ENCODE measurements at regions not wholly inside any gene's neighbourhood (a gene's known extent, or its start where the extent isn't known, plus 50 kb on each side); places are given as distances from the start of the nearest gene placed in this dataset.

DNA sequence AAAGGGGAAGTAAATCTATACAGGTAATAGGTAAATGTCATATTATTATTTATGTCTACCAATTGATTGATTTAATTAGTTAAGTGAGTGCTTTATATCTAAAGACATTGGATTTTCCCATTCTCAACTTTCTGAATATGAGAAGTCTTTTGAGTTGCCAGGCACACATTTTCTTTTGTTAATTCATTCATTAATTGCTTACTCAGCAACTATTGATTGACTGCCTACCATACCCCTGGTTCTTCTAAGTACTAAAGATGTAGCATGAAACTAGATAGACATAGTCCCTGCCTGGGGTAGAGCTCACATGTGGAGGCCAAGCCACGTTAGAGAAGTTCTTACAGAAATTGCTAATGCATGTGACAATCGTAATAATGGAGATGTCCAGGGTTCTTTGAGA lies 253.1 kb upstream of the LYZL1 start:
- DNase-seq = no peak

- DNase-seq = no peak
Observed at GRCh38 chr10:29037348-29038113, 251.3 kb upstream of the LYZL1 start.

GRCh38 chr10:29039091-29039490 lies 249.8 kb upstream of the LYZL1 start:
- DNase-seq = no peak

DNA sequence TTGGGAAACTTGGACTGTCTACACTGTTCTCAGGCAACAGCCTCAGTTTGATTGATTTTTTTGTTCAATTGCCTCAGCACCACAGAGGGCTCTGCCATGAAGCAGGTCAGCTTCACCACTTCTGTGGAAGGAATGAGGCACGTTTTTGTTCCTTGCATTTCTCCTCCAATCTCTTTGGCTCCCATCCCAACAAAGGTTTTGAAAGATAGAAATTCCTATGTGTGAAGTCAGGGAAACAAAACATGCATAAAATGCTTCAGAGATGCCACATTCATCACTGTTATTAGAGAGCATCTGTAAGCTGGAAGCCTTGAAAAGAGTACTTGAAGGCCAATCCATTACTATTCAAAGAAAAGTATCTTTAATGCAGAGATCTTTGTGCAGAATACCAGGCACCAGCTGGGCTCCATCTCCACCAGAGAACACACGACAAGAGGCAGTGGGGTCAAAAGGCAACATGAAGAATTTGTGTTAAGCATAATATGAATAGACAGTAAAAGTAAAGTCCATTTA lies 249.1 kb upstream of the LYZL1 start:
- DNase-seq = no peak

DNA sequence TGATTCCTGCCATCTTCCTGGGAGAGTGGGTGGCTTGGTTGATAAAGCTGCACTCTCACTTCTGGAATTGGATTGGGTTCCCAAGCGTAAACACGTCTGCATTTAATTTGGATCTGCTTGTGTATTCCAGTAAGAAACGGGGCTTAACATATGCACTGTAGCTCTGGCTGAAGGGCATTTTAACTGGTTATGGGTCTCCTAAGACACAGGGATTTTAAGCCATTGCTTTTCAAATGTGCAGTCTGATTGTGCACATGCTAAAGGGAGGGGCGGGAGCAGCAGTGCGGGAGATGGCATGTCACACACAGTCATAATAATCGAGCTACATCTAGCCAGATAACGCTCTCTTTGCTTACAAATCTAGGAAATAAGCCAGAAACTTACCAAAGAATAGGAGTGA lies 247.3 kb upstream of the LYZL1 start:
- no peak for DNase-seq

- no peak for DNase-seq
Observed at GRCh38 chr10:29048506-29048905, 240.4 kb upstream of the LYZL1 start.

DNA sequence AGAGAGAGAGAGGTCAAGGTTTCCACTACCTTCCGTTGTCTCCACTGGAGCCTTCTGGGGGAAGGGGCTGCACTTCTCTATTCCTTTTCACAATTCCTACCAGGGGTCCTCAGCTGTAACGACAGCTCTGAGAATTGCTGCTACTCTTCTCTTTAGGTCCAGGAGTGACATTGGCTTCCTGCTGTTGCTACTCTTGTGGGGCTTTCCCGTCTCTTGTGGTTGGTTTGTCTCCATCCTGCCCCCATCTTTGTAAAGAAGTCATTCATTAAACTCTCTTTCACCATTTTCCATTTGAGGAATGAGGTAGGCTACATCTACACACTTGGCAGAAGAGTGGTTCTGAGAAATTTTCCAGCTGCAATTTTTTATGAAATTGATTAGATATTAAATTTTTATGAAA lies 238.8 kb upstream of the LYZL1 start:
- DNase-seq = no peak

DNA sequence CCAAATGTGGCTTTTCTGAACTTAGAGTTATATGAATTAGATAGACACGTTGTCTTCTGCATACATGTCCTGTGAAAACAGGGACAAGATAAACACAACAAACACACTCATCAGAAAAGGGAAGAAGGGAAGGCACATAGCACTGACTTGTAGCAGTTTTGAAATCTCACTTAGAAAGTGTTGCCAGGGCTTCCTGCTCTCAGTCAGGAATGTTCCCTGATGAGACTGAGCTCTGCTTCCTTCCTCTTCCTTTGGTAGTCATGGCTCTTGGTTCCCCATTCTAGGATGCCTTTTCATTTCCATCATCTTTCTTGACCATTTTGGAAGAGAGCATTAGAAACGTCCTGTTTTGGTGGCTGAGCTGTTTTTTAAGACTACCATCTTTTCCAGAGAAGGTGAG lies 233.8 kb upstream of the LYZL1 start:
- DNase-seq = no peak

DNA sequence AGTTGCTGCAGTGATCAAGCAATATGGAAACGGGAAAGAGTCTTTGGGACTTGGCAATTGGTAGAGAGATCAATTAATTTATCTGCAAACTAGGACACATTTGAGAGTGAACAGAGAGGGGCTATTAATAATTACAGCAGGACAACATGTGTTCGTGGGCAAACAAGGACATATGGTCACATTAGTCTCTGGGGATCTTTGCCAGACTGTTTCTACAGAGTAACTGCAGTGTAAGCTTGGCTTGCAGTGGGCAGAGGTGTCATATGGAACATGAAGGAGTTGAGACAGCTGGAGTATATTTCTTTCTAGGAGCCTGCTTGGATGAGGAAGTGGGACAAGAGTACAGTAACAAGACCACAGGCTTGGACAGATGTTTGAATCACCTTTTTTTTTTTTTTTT lies 232.1 kb upstream of the LYZL1 start:
- peak; percentile 48 for DNase-seq

- DNase-seq = no peak
Observed at GRCh38 chr10:29057822-29058331, 231.0 kb upstream of the LYZL1 start.

DNA sequence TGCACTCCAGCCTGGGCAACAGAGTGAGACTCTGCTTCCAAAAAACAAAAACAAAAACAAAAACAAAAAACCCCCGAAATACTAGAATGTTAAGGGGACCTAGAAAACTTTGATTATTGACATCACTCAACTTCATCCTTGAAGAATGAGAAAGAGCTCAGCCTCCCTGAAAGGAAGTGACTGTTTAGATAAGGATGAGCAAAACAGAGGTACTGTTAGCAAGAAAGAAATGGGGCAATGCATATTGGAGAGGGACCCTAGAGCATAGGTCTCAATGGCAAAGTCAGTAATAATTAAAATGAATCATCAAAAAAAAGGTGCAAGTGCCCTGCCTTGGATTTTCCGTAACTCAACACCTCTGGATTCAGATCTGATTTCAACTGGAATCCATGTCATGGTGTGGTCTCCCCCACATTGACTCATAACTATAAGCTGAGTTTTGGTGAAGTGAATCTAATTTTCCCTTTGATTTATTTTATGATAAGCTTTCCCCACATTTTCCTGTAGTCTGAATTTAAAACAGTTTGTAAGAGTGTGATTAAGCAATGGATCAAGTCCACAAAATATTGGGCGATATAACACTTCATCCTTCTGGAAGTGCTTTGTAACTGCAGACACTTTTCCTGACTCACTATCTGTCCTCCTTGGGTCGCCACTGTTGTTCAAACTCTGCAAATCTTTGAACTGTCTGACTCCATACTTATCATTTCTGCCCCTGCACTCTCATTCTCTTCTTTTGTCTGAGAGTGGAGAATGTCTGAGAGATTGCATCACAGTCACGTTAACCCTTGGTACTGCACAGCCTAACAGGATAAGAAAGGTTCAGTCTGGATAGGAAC lies 224.8 kb upstream of the LYZL1 start:
- peak; percentile 0 for DNase-seq

DNA sequence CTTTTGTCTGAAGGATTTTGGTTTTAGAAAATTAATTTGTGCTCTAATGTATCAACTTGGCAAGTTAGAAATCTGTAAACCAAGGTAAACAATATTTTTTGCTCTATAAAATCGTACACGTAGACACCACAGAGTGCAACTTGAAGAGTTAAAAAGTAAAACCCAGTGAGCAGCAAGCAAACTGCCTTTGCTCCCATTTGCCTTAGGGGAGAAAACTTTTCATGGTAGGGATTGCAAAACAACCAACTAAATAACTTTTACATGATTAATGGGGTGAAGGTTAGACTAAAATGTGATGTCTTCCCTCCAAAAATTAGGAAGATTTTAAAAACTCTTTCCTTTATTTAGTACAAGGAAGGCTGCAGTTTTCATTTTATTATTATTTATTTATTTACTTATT lies 224.2 kb upstream of the LYZL1 start:
- no peak for DNase-seq

DNA sequence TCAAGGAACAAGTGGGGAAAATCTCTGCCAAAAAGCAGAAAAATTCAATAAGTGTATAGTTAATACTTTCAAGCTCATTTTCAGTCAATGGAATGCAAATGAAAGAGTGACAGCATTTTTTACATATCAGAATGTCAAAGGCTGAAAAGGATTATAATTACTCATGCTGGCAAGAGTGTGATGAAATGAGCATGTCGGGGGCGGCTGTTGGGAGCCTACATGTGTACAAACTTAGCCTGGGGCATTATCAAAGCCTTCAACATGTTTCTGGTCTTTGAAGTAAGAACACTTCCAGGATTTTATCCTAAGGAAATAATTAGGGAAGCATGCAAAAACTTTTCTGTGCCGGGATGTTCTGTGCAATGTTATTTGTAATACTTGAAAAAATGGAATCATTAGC lies 221.7 kb upstream of the LYZL1 start:
- peak; percentile 4 for DNase-seq

DNA sequence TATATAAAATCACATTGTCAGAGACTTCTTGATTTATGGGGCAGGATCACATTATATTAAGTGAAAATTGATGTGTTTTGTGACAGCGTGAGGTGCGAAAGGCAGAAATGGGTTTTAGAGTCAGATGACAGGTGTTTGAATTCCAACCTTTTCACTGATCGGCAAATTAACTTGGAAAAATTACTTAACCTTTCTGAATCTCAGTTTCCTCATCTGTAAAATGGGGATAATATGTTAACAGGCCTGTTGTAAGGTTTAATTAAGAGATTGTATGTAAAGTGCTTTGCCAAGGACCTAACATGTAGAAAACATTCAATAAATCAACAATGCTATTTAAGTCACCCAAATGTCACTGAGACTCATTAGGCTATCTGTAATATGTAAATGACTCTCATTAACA lies 221.2 kb upstream of the LYZL1 start:
- no peak for DNase-seq

GRCh38 chr10:29068302-29068701 lies 220.6 kb upstream of the LYZL1 start:
- no peak for DNase-seq

GRCh38 chr10:29068966-29069365 lies 219.9 kb upstream of the LYZL1 start:
- no peak for DNase-seq

DNA sequence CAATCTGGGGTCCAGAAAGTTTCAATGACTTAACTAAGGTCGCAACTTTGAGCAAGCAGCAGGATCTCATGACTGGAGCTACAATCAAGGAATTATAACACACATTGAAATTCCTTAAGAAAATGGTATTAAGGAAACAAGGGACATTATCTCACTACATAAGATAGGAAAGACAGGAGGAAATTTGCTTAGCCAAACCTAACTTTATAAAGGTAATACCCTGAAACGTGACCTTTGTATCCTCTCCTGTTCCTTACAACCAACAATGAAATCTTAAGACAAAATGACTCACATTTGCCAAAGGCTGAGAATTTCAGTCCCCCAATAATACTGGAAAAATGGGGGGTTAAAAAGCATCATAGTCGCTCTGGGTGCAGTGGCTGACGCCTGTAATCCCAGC lies 218.9 kb upstream of the LYZL1 start:
- DNase-seq = no peak

DNA sequence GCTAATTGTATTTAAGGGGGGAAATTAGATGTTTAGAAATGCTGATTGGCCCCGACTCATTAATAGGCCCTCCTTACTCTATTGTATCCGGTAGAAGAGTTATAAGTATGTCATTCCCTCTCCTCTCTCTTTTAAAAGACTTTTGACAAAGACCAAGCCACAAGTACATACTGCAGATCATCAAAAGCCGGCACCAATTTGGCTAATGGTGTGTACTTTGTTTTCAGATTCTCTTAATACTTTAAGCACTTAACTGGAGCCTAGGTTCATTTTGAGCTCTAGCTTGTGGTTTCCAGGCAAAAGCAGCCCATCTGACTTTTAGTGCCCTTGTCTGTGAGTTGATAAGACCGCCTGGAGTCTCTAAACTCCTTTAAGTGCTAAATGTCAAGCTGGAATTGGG lies 210.0 kb upstream of the LYZL1 start:
- DNase-seq = peak; percentile 55

- no peak for DNase-seq
Observed at GRCh38 chr10:29081231-29081630, 207.6 kb upstream of the LYZL1 start.

DNA sequence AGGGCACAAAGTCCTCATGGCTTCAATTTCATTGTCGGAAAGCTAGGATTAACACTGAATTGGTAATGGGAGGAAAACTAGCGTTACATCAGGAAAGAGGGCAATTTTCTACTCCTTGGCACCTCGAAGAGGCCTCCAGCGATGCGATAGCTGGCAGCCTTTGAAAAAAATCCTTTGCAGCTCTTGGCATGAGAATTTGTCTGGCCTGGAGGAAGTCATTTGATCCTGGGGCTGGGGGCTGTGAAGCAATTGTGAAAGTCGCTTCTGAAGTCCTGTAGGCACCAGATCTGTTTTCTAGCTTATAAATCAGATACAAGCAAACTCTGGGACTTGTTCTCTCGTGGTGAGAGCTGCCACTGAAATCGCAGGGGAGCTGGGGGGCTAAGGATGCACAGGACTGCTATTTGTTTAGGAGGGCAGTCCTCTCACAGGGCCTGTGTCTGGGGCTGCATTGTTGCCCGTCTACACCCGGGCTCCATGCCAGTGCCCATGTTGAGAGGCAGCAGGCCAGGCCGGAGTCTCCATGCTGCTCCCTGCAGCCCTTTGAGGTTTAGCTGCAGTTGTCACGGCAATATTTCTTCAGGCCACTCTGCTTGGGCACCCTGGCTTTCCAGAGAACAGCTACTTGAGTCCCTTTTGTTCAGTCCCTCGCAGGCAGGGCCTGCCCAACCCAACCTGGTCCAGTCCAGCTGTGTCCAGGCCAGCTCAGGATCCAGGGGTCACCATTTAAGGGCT lies 206.8 kb upstream of the LYZL1 start:
- DNase-seq = peak; percentile 6

DNA sequence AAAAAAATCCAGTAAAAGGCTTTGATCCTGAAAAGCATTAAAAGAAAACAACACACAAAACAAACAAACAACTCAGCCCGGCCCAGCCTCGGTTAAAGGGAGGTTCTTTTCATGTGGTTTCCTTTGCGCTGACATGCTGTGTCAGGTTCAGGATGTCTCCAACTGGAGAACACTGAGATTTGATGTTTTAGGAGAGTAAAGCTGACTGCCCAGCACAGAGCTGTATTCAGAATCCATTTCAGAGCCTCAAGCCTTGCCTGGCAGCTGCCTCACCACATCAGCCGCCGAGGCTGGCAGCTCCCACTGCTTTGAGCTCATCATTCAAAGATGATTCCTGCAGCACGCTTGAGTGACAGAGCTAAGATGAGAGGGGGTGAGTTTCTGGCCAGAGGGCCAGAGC lies 205.8 kb upstream of the LYZL1 start:
- no peak for DNase-seq

DNA sequence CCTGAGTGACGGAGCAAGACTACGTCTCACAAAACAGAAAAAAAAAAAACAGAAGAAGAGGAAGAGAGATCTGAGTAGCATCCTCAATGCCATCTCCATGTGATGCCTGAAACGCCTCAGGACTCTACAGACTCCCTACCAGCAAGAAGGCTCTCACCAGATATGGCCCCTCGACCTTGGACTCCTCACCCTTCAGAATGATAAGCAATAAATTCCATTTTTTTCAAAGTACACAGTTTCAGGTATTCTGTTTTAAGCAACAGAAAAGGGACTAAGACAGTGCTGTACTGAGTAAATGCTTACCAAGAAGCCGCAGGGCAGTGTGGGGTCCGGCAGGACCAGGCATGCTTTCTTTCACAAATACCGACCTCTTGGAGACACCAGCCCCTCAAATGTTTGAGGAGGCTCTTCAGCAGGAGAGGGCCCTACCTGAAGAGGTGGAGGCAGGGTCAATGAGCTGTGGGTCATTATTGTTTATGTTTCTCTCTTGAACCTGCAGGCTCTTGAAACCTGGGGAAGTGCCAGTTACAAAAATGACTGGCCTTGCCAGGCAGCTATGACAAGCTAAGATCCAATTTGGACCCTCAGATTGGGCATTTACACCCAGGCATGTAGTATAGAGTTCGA lies 204.1 kb upstream of the LYZL1 start:
- DNase-seq = no peak

- DNase-seq = no peak
Observed at GRCh38 chr10:29089091-29089490, 199.8 kb upstream of the LYZL1 start.
